ENCODE measurements at regions not wholly inside any gene's neighbourhood (a gene's known extent, or its start where the extent isn't known, plus 50 kb on each side); places are given as distances from the start of the nearest gene placed in this dataset.

DNA sequence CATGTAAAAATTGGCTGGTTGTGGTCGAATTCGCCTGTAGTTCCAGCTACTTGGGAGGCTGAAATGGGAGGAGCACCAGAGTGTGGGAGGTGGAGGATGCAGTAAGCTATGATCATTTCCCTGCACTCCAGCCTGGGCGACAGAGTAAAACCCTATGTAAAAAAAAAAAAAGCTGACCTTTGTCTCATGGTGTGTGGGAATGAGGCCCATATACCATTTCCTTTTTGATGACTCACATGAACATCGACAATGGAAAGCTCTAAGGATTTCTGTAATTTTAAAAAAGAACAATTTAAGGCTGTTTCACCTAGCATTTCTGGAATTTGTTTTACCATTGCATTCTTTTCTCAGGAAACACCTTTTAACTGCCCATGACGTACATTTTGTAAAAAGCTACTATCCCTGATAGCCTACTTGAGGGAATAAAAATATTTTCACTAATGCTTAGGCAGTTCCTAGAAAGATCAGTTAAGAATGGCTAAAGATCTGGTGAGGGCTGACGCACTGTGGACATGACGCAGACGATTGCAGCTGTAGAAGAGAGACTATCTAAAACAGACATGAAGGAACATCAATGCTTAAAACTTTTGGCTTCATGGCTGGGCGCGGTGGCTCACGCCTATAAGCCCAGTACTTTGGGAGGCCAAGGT, 400.6 kb upstream of the IGFBP3 start:
- TF ChIP-seq, protein P1, sequence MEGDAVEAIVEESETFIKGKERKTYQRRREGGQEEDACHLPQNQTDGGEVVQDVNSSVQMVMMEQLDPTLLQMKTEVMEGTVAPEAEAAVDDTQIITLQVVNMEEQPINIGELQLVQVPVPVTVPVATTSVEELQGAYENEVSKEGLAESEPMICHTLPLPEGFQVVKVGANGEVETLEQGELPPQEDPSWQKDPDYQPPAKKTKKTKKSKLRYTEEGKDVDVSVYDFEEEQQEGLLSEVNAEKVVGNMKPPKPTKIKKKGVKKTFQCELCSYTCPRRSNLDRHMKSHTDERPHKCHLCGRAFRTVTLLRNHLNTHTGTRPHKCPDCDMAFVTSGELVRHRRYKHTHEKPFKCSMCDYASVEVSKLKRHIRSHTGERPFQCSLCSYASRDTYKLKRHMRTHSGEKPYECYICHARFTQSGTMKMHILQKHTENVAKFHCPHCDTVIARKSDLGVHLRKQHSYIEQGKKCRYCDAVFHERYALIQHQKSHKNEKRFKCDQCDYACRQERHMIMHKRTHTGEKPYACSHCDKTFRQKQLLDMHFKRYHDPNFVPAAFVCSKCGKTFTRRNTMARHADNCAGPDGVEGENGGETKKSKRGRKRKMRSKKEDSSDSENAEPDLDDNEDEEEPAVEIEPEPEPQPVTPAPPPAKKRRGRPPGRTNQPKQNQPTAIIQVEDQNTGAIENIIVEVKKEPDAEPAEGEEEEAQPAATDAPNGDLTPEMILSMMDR (IDR thresholded peaks at IDR 0.05; ENCODE audit: low read depth, low read length, missing control alignments) = no peak
- in situ Hi-C loops (cut with HindIII; ENCODE audit: low pct_ligation_motif_present, low sequenced_read_pairs) = no loop called here
- peak; percentile 81 for DNase-seq
- H3K27ac ChIP-seq = peak overlapping the region; percentile 77
- H3K27me3 ChIP-seq (replicated peaks) = no peaks in the 10 kb centered on the region
- H3K4me3 ChIP-seq (ENCODE audit: low read depth, low read length) = no peak overlapping the region
- H3K36me3 ChIP-seq (replicated peaks) = no peaks in the 10 kb centered on the region

DNA sequence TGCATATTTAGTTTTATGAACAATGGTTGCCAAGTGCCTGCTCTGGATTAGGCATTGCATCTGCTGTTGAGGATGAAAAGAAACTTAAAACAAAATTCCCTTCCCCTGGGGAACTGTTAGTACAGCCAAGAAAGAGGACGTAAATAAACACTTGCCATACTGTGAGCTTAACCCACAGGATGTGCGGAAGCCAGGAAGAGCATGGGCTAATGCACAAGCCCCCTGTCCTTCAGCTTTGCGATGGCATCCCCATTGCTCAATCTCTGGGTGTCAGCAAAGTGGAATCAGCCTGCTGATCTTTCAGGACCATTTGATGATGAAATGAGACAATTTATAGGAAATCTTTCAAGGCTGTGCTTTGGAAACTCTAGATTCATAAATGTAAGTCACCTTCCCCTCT, 399.9 kb upstream of the IGFBP3 start:
- in situ Hi-C loops (cut with HindIII; ENCODE audit: low pct_ligation_motif_present, low sequenced_read_pairs) = no loop called here
- no peaks in the 10 kb centered on the region for H3K27me3 ChIP-seq (replicated peaks)
- peak overlapping the region; percentile 77 for H3K27ac ChIP-seq
- DNase-seq = no peak
- TF ChIP-seq, protein P1 (IDR thresholded peaks at IDR 0.05; ENCODE audit: low read depth, low read length, missing control alignments) = no peak
- H3K4me3 ChIP-seq (ENCODE audit: low read depth, low read length) = no peak overlapping the region
- no peaks in the 10 kb centered on the region for H3K36me3 ChIP-seq (replicated peaks)

DNA sequence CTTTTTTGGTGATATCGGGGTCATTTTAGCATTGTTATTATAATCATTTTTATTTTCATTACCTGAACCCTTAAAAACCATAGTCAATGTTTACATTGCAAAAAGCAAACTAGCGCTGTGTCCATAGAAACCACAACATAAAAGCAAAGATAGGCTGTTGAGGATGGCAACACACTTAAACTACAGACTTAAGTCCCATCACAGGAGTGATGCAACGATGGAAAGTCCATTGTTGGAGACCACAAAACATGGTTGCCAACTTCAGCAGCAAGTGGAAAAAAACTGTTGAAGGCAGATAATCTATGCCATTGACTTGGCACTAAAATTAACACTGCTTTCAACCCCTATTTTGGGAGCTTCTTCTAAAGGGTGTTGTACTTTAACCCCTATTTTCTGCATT, 398.8 kb upstream of the IGFBP3 start:
- in situ Hi-C loops (cut with HindIII; ENCODE audit: low pct_ligation_motif_present, low sequenced_read_pairs) = no loop called here
- H3K4me3 ChIP-seq (ENCODE audit: low read depth, low read length) = no peak overlapping the region
- H3K36me3 ChIP-seq (replicated peaks) = no peaks in the 10 kb centered on the region
- TF ChIP-seq, protein P1 (IDR thresholded peaks at IDR 0.05; ENCODE audit: low read depth, low read length, missing control alignments) = no peak
- H3K27me3 ChIP-seq (replicated peaks) = no peaks in the 10 kb centered on the region
- H3K27ac ChIP-seq = no peak overlapping the region
- DNase-seq = peak; percentile 18

DNA sequence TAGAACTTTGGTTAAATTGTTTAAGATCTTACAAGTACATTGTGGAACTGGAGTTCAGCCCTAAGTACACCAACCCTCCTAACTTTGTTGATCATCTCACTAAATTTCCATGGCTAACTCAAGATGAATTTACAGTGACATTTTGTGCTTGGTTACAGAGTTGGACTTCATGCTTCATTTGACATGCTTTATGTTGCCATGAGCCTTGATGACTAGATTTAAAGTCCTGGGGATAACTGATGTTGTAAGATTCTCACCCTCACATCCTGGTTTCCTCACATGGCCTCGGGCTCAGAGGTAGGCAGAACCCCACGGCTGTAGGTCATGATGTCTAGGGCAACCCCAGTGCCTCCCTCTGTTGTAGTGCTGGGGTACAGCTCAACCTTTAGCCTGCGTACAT, 397.2 kb upstream of the IGFBP3 start:
- H3K4me3 ChIP-seq (ENCODE audit: low read depth, low read length) = no peak overlapping the region
- no peaks in the 10 kb centered on the region for H3K27me3 ChIP-seq (replicated peaks)
- TF ChIP-seq, protein P1 (IDR thresholded peaks at IDR 0.05; ENCODE audit: low read depth, low read length, missing control alignments) = no peak
- in situ Hi-C loops (cut with HindIII; ENCODE audit: low pct_ligation_motif_present, low sequenced_read_pairs) = no loop called here
- no peak overlapping the region for H3K27ac ChIP-seq
- no peak for DNase-seq
- no peaks in the 10 kb centered on the region for H3K36me3 ChIP-seq (replicated peaks)

DNA sequence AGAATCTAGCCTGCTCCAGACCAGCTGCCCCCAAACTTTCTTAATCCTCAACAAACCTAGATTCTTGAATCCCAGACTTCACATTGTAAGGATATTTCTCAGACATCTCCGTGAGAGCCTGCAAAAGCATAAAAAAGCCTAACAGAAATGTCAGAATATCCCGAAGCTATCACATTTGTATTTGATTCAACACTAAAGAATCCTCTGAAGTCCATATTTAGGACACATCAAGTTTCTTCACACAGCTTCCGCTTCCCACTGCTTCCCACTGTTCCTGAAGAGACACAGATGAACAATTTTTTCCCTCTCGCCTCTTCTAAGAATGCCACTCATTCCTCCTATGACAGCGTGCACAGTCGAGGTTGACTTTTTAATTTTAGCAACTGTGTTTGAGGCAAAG, 396.2 kb upstream of the IGFBP3 start:
- peak; percentile 64 for DNase-seq
- TF ChIP-seq, protein P1 (IDR thresholded peaks at IDR 0.05; ENCODE audit: low read depth, low read length, missing control alignments) = no peak
- in situ Hi-C loops (cut with HindIII; ENCODE audit: low pct_ligation_motif_present, low sequenced_read_pairs) = no loop called here

DNA sequence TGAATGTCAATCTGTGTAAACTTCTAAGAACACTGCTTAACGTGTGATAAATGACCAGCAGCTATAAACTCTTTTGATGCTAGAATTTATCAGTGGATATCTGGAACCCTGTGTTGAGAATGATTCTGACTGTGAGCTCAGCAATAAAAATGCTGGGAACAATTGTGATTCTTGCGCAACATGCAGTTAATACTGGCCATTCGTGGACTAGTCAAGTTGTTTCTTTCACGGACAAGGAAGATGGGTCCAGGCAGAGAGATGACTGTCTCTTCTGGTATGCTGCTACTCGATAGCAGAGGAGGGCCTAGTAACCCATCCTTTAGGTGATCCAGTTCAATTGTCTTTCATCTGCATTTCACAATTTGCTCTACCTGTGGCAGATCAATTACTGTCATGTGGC, 394.8 kb upstream of the IGFBP3 start:
- H3K36me3 ChIP-seq (replicated peaks) = no peaks in the 10 kb centered on the region
- H3K4me3 ChIP-seq (ENCODE audit: low read depth, low read length) = no peak overlapping the region
- in situ Hi-C loops (cut with HindIII; ENCODE audit: low pct_ligation_motif_present, low sequenced_read_pairs) = no loop called here
- no peak overlapping the region for H3K27ac ChIP-seq
- peak; percentile 59 for DNase-seq
- TF ChIP-seq, protein P1 (IDR thresholded peaks at IDR 0.05; ENCODE audit: low read depth, low read length, missing control alignments) = no peak
- H3K27me3 ChIP-seq (replicated peaks) = no peaks in the 10 kb centered on the region

More for the DNA sequence above, 396.2 kb upstream of the IGFBP3 start:
- Histone ChIP-seq H3K27me3 (replicated peaks) (no peaks in the 10 kb centered on the region), H3K27ac (peak overlapping the region; percentile 47), H3K4me3 (ENCODE audit: low read depth, low read length) (no peak overlapping the region), H3K36me3 (replicated peaks) (no peaks in the 10 kb centered on the region)

Measured in brain microvascular endothelial cell (primary cell).